GM19397 (cell line): ENCODE measurements at regions not wholly inside any gene's neighbourhood (a gene's known extent, or its start where the extent isn't known, plus 50 kb on each side); places are given as distances from the start of the nearest gene placed in this dataset.
"Not testable (repeated sequence)": the region's sequence is repeated elsewhere in the genome, so short reads cannot be mapped to it uniquely, and the experiment has no call there.

ENCODE experiments used
- ATAC-seq: cut with Tn5 transposase; IDR thresholded peaks from one replicate; pipeline ENCODE4 v1.9.1; 2021; ENCODE audit warnings: mild to moderate bottlenecking, moderate library complexity; ENCODE audit not compliant: unreplicated experiment

GRCh38 chr2:83229443-83229842, 1229.6 kb downstream of the SUCLG1 start:
- ATAC-seq: no peak

- no peak for ATAC-seq
Measured at GRCh38 chr2:83224591-83225200, 1234.4 kb downstream of the SUCLG1 start.

DNA sequence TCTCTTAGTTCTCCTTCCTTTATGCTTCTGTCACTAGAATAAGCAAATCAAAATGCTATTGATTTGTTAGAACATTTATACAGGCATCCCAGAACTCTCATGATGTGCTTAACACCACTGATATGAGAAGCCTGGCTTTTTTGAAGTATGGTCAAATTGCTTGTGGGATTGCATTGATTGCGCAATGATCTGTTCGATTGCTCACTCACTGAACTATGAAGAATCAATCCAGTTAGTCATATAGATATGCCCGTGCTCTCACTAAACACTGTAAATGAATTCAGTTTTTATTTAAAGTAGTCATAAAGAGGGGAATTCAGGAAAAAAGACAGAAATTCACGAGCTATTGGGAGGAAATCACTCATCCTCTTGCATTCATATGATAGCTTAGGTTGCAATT, 1237.8 kb downstream of the SUCLG1 start:
- ATAC-seq: no peak

GRCh38 chr2:83217854-83218253, 1241.2 kb downstream of the SUCLG1 start:
- no peak for ATAC-seq

DNA sequence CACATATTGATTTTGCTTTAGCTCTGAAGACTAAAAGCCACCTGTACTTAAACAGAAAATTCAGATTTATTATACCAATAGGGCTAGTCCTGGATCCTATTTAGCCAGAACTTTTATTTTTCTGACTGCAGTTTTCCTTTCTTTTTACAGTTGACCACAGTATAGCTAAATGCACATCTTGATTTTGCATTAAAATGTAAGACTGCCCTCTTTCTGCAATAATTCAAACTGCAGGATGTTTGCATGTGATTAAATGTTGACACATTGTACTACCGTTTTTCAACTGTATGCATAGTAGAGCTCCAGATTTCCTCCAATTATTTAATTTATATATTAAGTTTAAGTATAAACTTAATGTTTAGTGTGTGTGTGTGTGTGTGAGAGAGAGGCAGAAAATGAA, 1262.9 kb downstream of the SUCLG1 start:
- ATAC-seq: no peak

- ATAC-seq: no peak
Measured at GRCh38 chr2:83191316-83191715, 1267.8 kb downstream of the SUCLG1 start.

DNA sequence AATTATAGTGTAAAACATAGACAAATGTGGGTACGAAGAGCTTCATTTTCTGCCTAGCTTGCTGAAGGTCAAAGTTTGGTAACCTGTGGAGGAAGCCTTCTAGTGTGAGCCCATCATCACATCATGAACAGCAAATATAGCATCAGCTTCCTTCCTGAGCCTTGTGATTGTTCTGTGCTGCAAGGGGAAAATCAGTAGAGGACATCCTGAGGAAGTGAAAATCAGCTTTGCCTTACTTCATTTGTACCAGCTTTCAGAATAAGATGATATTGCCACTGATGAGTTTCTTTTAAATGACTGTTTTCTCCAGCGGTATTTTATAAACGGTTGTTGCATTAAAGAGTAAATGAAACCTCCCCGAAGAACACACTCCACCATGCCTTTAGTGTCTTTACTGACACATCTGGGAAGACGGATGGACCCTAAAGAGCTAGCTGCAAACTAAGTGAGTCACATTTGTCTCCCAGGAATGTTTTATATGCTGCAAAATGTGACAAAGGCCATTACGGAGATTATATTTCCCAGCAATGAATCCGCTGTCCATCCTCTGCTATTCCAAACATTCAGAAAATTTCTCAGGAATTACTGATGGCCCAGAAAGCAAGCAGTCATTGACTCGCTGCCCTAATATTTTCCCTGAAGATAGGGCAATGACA, 1272.8 kb downstream of the SUCLG1 start:
- ATAC-seq: no peak

GRCh38 chr2:83180862-83181530, 1278.1 kb downstream of the SUCLG1 start:
- not testable (repeated sequence) for ATAC-seq

DNA sequence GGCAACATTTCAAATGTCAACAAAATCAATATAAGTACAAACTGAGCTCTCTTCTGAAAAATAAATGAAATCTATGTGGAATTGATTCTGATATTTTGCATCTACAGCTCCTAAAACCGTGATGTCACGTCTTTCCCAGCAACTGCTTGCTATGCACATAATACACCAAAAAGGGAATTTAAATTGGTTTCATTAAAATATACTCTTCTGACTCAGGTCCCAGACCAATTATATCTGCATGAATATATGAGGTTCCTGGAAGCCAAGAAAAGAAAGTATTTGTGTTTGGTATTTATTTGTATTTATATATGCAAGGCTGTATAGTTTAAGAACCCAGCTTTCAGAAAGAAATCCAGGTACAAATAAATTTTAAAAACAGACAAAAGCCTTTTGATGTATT, 1282.5 kb downstream of the SUCLG1 start:
- ATAC-seq: no peak

GRCh38 chr2:83172841-83173240, 1286.2 kb downstream of the SUCLG1 start:
- ATAC-seq: no peak

GRCh38 chr2:83168377-83168776, 1290.7 kb downstream of the SUCLG1 start:
- no peak for ATAC-seq

GRCh38 chr2:83162421-83162820, 1296.7 kb downstream of the SUCLG1 start:
- ATAC-seq: no peak

DNA sequence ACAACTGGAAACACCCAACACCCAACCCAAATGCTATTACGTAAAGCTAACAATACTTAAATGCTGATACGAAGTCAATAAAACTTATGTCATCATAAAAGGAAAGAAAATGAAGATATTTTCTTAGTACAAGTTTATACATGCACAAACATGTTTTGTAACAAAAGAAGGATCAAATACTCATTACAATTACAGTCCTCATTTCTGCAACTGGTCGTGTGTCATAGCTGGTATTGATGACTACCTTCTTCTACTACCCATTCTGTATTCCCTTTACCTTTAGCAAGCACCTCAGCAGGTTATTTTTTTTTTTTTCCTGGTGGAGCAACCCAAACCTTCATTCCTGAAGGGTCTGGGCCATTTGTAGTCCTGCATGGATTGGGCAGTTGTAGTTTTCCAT, 1298.5 kb downstream of the SUCLG1 start:
- no peak for ATAC-seq

DNA sequence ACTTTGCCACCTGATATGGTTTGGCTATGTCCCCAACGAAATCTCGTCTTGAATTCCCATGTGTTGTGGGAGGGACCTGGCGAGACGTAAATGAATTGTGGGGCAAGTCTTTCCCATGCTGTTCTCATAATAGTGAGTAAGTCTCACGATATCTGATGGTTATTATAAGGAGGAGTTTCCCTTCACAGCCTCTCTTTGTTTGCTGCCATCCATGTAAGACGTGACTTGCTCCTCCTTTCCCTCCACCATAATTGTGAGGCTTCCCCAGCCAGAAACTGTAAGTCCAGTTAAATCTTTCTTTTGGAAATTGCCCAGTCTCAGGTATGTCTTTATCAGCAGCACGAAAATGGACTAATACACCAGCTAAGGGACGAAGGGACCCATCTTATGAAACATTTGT, 1303.3 kb downstream of the SUCLG1 start:
- no peak for ATAC-seq

GRCh38 chr2:83143946-83144345, 1315.1 kb downstream of the SUCLG1 start:
- ATAC-seq: no peak

- ATAC-seq: no peak
Measured at GRCh38 chr2:83142934-83143333, 1316.1 kb downstream of the SUCLG1 start.

DNA sequence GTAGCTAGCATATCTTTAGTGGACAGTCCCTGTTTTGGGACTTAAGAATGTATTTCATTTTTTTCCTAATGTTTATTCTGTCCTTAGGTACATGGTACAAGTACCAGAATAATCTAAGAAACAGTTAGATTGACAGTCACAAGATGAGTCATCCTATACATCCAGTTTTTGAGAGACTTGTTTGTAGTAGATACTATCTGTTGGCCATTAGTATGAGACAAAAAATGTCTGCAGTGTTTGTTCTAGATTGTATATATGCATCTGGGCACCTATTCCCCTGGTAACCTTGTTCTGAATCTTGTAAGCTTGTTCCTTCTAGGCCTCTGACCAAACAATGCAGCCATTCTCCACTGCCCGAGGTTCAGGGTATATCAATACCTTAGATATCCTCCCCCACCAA, 1343.5 kb downstream of the SUCLG1 start:
- no peak for ATAC-seq

DNA sequence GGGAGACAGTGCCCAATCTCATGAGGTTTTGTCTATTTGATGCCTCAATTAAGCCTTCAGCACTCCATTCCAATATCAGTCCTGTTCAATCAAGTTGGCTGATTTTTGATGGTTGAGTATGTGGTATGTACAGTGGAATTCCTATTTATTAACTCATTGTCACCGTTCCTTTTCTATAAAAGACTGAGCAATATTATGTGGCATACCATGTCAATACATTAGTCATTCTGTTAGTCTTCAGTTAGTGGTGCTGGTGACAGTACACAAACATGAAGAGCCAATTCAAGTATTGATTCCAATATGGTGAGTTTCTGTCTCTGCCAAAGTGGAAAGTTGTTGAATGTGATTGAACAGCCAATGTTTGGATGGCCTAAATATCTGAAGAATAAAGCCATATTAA, 1343.9 kb downstream of the SUCLG1 start:
- no peak for ATAC-seq

- no peak for ATAC-seq
Measured at GRCh38 chr2:83113953-83114352, 1345.1 kb downstream of the SUCLG1 start.

GRCh38 chr2:83112858-83113257, 1346.2 kb downstream of the SUCLG1 start:
- ATAC-seq: no peak

DNA sequence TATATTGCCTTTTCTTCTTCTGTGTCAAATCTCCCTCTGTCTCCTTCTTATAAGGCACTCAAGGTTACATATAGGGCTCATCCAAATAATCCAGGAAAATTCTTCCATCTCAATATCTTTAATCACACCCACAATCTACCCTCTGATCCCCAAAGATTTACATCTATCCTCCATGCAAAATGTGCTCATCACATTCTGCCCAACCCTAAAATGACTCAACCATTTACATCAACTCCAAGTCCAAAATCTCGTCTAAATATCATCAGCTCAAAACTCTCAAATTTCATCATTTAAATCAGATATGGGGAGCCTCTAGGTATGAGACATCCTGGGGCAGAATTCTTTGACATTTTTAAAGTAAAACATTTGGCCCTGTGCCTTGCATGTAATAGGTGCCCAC, 1349.8 kb downstream of the SUCLG1 start:
- ATAC-seq: no peak

GRCh38 chr2:83106853-83107252, 1352.2 kb downstream of the SUCLG1 start:
- ATAC-seq: no peak
